GM12875 (cell line): ENCODE measurements at regions not wholly inside any gene's neighbourhood (a gene's known extent, or its start where the extent isn't known, plus 50 kb on each side); places are given as distances from the start of the nearest gene placed in this dataset.

Experiments
- H3K4me3 ChIP-seq: one replicate; pipeline ENCODE4 v1.5.1; 2011; ENCODE audit warnings: low read depth, low read length, control low read depth
- CTCF ChIP-seq: IDR thresholded peaks from 2 replicates; pipeline ENCODE4 v1.5.1; 2011; ENCODE audit warnings: low read depth, mild to moderate bottlenecking, control low read depth, inconsistent platforms, low read length, moderate library complexity, borderline replicate concordance; ENCODE audit not compliant: insufficient read depth

GRCh38 chr5:101904736-101905135 is 391.3 kb downstream of the SLCO4C1 start:
- no peak for TF ChIP-seq CTCF
- H3K4me3 ChIP-seq: no peak overlapping the region

- TF ChIP-seq CTCF: no peak
These were observed 398.2 kb downstream of the SLCO4C1 start for GRCh38 chr5:101897914-101898313.

GRCh38 chr5:101894985-101895384 is 401.1 kb downstream of the SLCO4C1 start:
- TF ChIP-seq CTCF: no peak
- no peak overlapping the region for H3K4me3 ChIP-seq

More at GRCh38 chr5:101897914-101898313, 398.2 kb downstream of the SLCO4C1 start:
- no peak overlapping the region for H3K4me3 ChIP-seq

GRCh38 chr5:101878190-101878589 is 417.9 kb downstream of the SLCO4C1 start:
- no peak for TF ChIP-seq CTCF
- no peak overlapping the region for H3K4me3 ChIP-seq

GRCh38 chr5:101877451-101877850 is 418.6 kb downstream of the SLCO4C1 start:
- no peak for TF ChIP-seq CTCF
- no peak overlapping the region for H3K4me3 ChIP-seq

GRCh38 chr5:101866473-101866872 is 429.6 kb downstream of the SLCO4C1 start:
- H3K4me3 ChIP-seq: no peak overlapping the region

More at GRCh38 chr5:101866473-101866872, 429.6 kb downstream of the SLCO4C1 start:
- TF ChIP-seq CTCF: no peak
